NCI-H2171 treated with DMSO at 0.1 percent for 48 hours (cell line): ENCODE measurements at regions not wholly inside any gene's neighbourhood (a gene's known extent, or its start where the extent isn't known, plus 50 kb on each side); places are given as distances from the start of the nearest gene placed in this dataset.
"Not testable (repeated sequence)": the region's sequence is repeated elsewhere in the genome, so short reads cannot be mapped to it uniquely, and the experiment has no call there.

Experiments used
- DNase-seq: peaks from one replicate; lab custom pipeline; 2025; lab: John Stamatoyannopoulos, UW

GRCh38 chr21:28078126-28078525 is 914.6 kb downstream of the LTN1 start:
- no peak for DNase-seq

- DNase-seq: no peak
Measured at GRCh38 chr21:28074676-28075075, 918.0 kb downstream of the LTN1 start.

GRCh38 chr21:28072601-28073000 is 920.1 kb downstream of the LTN1 start:
- no peak for DNase-seq

GRCh38 chr21:28069450-28069923 is 923.2 kb downstream of the LTN1 start:
- DNase-seq: no peak

- no peak for DNase-seq
Measured at GRCh38 chr21:28068455-28069358, 924.0 kb downstream of the LTN1 start.

- DNase-seq: no peak
Measured at GRCh38 chr21:28066596-28067387, 925.9 kb downstream of the LTN1 start.

GRCh38 chr21:28066076-28066475 is 926.6 kb downstream of the LTN1 start:
- DNase-seq: no peak

- DNase-seq: no peak
Measured at GRCh38 chr21:28063241-28064216, 929.1 kb downstream of the LTN1 start.

GRCh38 chr21:28052956-28053355 is 939.7 kb downstream of the LTN1 start:
- DNase-seq: not testable (repeated sequence)

- peak; percentile 9 for DNase-seq
Measured at GRCh38 chr21:28051649-28052048, 941.0 kb downstream of the LTN1 start.

- not testable (repeated sequence) for DNase-seq
Measured at GRCh38 chr21:28035692-28036091, 957.0 kb downstream of the LTN1 start.

- DNase-seq: not testable (repeated sequence)
Measured at GRCh38 chr21:28034916-28035315, 957.8 kb downstream of the LTN1 start.

GRCh38 chr21:28034334-28034733 is 958.3 kb downstream of the LTN1 start:
- not testable (repeated sequence) for DNase-seq

- DNase-seq: not testable (repeated sequence)
Measured at GRCh38 chr21:28032652-28033051, 960.0 kb downstream of the LTN1 start.

- DNase-seq: not testable (repeated sequence)
Measured at GRCh38 chr21:28031066-28031465, 961.6 kb downstream of the LTN1 start.

- no peak for DNase-seq
Measured at GRCh38 chr21:28025111-28025510, 967.6 kb downstream of the LTN1 start.

- DNase-seq: no peak
Measured at GRCh38 chr21:28018741-28019669, 973.7 kb downstream of the LTN1 start.

- DNase-seq: no peak
Measured at GRCh38 chr21:28018213-28018612, 974.5 kb downstream of the LTN1 start.

- no peak for DNase-seq
Measured at GRCh38 chr21:28016571-28016970, 976.1 kb downstream of the LTN1 start.

GRCh38 chr21:28013123-28013522 is 979.6 kb downstream of the LTN1 start:
- DNase-seq: not testable (repeated sequence)
